ENCODE measurements at regions not wholly inside any gene's neighbourhood (a gene's known extent, or its start where the extent isn't known, plus 50 kb on each side); places are given as distances from the start of the nearest gene placed in this dataset.

DNA sequence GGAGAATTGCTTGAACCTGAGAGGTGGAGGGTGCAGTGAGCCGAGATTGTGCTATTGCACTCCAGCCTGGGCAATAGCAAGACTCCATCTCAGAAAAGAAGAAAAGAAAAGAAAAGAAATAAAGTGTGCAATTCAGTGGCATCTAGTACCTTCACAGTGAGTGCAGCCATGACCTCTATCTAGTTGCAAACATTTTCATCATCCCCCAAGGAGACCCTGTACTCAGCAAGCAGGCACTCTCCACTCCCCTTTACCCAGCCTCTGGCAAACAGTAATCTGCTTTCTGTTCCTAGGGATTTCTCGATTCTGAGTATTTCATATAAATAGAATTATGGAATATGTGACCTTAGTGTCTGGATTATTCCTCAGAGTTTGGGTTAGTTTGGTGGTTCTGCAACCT, 130.4 kb upstream of the ARL4C start:
- Histone ChIP-seq H3K4me1 (ENCODE audit: control insufficient read depth, insufficient read depth, low read length, unreplicated experiment) (no peaks in the 10 kb centered on the region), H3K79me2 (ENCODE audit: control insufficient read depth, insufficient read depth, low read length, unreplicated experiment) (no peaks in the 10 kb centered on the region), H3K27me3 (ENCODE audit: insufficient read depth, low read length) (peaks cover 8% of the 10 kb centered on the region), H3K27ac (ENCODE audit: low read depth, low read length) (no peak overlapping the region), H3K4me3 (ENCODE audit: low read depth, low read length) (no peak overlapping the region), H3K36me3 (ENCODE audit: insufficient read depth, low read length) (no peaks in the 10 kb centered on the region), H2AFZ (ENCODE audit: low read length, unreplicated experiment) (no peak overlapping the region)

DNA sequence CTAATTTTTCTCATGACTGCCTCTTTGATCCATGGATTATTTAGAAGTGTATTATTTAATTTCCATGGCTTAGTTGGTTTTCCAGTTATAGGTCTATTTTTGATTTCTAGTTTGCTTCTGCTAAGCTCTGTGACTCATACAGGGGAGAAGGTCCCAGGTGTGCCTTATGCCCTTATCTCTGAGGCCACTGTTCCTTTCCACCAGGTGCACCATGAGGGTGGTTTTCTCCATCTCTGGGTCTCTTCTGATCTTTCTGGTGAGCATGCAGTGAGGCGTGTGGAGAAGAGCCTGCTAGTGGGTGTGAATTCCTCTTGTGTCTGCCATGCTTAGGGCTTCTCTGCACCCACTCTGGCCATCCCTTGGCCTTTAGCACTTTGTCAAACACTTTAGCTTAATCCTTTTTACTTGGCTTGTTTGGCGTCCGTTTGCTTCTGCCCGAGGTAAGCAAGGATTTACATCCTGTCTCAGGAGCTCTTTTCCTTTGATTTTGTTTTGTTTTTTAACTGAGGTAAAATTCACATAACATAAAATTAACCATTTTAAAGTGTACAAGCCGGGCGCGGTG, 129.8 kb upstream of the ARL4C start:
- H3K36me3 ChIP-seq (ENCODE audit: insufficient read depth, low read length): no peaks in the 10 kb centered on the region
- H3K27me3 ChIP-seq (ENCODE audit: insufficient read depth, low read length): peaks cover 2% of the 10 kb centered on the region; the same call in 1 of the 2 replicates
- no peak overlapping the region for H3K4me3 ChIP-seq (ENCODE audit: low read depth, low read length)
- H3K27ac ChIP-seq (ENCODE audit: low read depth, low read length): no peak overlapping the region
- no peaks in the 10 kb centered on the region for H3K79me2 ChIP-seq (ENCODE audit: control insufficient read depth, insufficient read depth, low read length, unreplicated experiment)
- H2AFZ ChIP-seq (ENCODE audit: low read length, unreplicated experiment): no peak overlapping the region
- H3K4me1 ChIP-seq (ENCODE audit: control insufficient read depth, insufficient read depth, low read length, unreplicated experiment): no peaks in the 10 kb centered on the region

DNA sequence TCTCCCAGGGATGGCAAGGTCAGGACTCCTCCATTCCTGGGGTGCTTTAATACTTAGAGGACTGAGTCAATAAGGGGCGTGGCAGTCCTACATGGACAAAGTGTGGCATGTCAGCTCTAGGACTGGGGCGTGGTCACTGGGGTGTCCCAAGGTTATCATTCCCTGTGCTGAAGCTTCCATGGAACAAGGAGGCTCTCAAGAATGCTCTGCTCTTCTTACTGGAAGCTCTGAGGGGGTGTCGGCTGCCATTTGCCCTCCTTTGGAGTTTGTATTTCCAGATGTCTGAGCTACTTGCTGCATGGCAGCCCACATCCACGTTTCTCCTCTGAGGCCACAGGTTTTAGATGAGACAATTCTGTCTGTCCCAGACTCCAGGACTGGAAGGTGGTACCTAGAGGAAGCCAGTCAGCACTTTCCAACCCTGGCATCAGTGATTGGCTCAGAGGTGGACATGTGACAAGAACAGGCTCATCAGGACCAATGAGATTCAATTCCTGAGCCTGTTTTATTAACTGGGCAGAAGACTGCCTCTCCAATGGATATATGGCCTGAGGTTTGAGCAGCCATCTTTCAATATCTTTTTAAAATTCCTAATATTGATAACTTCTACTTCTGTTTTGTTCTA, 128.9 kb upstream of the ARL4C start:
- Histone ChIP-seq H3K27me3 (ENCODE audit: insufficient read depth, low read length) (no peaks in the 10 kb centered on the region), H3K79me2 (ENCODE audit: control insufficient read depth, insufficient read depth, low read length, unreplicated experiment) (no peaks in the 10 kb centered on the region), H3K4me1 (ENCODE audit: control insufficient read depth, insufficient read depth, low read length, unreplicated experiment) (no peaks in the 10 kb centered on the region), H2AFZ (ENCODE audit: low read length, unreplicated experiment) (no peak overlapping the region), H3K4me3 (ENCODE audit: low read depth, low read length) (no peak overlapping the region), H3K27ac (ENCODE audit: low read depth, low read length) (no peak overlapping the region), H3K36me3 (ENCODE audit: insufficient read depth, low read length) (no peaks in the 10 kb centered on the region)

DNA sequence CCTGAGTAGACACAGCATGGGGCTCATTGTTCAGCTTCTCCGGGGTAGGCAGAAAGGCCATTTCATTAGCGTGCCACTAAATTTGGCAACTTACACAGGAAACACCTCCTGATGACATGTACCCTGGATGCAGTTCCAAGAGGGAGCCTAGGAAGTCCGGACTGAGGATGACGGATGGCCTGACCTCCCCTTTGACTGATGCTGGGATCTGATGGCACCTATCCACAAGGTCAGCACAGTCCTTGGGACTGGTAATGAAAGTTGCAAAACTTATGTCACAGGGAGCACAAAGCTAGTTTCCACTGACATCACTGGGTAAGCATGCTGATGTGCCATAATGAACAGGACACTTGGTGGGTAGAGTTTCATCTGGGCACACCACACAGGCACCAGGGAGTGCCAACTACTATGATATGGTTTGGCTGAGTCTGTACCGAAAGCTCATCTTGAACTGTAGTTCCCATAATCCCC, 126.7 kb upstream of the ARL4C start:
- H3K36me3 ChIP-seq (ENCODE audit: insufficient read depth, low read length): no peaks in the 10 kb centered on the region
- no peaks in the 10 kb centered on the region for H3K79me2 ChIP-seq (ENCODE audit: control insufficient read depth, insufficient read depth, low read length, unreplicated experiment)
- H3K4me3 ChIP-seq (ENCODE audit: low read depth, low read length): no peak overlapping the region
- H3K27ac ChIP-seq (ENCODE audit: low read depth, low read length): no peak overlapping the region
- no peaks in the 10 kb centered on the region for H3K4me1 ChIP-seq (ENCODE audit: control insufficient read depth, insufficient read depth, low read length, unreplicated experiment)
- H2AFZ ChIP-seq (ENCODE audit: low read length, unreplicated experiment): no peak overlapping the region
- H3K27me3 ChIP-seq (ENCODE audit: insufficient read depth, low read length): no peaks in the 10 kb centered on the region

DNA sequence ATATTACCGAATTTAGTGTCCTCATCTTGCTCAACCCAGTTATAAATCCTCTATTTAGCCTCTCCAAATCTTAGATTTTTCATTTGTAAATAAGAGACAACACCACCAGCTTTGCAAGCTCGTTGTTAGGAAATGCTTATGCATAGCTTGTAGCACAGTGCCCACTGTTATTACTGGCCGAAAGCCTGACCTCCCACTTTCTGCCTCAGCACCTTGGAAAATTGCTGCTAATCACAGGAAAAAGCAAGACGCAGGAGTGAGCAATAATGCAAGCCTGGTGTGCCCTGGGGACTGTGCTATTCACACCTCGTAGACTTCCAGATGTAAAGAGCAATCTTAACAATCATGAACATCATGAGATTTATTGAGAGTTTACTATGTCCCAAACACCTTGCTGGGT, 124.2 kb upstream of the ARL4C start:
- Histone ChIP-seq H3K79me2 (ENCODE audit: control insufficient read depth, insufficient read depth, low read length, unreplicated experiment) (no peaks in the 10 kb centered on the region), H3K4me3 (ENCODE audit: low read depth, low read length) (no peak overlapping the region), H3K27ac (ENCODE audit: low read depth, low read length) (no peak overlapping the region), H3K27me3 (ENCODE audit: insufficient read depth, low read length) (no peaks in the 10 kb centered on the region), H2AFZ (ENCODE audit: low read length, unreplicated experiment) (no peak overlapping the region), H3K4me1 (ENCODE audit: control insufficient read depth, insufficient read depth, low read length, unreplicated experiment) (no peaks in the 10 kb centered on the region), H3K36me3 (ENCODE audit: insufficient read depth, low read length) (no peaks in the 10 kb centered on the region)

DNA sequence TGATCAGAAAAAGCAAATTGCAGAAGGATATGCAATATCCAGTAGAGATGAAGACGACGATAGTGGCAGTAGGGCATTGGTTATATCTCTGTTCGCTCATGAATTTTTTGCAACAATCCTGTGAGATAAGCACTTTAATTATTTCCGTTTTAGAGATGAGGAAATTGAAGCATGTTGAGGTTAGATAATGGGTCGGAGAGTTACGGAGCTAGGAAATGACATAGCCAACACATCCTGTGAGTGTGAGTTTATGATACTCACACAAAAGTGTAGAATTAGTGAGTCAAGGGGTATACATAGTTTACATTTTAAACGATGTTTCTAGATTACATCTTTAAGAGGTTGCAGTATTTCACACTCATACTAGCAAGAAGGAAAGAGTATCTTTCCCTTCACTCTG, 123.1 kb upstream of the ARL4C start:
- Histone ChIP-seq H2AFZ (ENCODE audit: low read length, unreplicated experiment) (no peak overlapping the region), H3K27me3 (ENCODE audit: insufficient read depth, low read length) (no peaks in the 10 kb centered on the region), H3K79me2 (ENCODE audit: control insufficient read depth, insufficient read depth, low read length, unreplicated experiment) (no peaks in the 10 kb centered on the region), H3K4me3 (ENCODE audit: low read depth, low read length) (no peak overlapping the region), H3K36me3 (ENCODE audit: insufficient read depth, low read length) (no peaks in the 10 kb centered on the region), H3K4me1 (ENCODE audit: control insufficient read depth, insufficient read depth, low read length, unreplicated experiment) (no peaks in the 10 kb centered on the region), H3K27ac (ENCODE audit: low read depth, low read length) (no peak overlapping the region)

DNA sequence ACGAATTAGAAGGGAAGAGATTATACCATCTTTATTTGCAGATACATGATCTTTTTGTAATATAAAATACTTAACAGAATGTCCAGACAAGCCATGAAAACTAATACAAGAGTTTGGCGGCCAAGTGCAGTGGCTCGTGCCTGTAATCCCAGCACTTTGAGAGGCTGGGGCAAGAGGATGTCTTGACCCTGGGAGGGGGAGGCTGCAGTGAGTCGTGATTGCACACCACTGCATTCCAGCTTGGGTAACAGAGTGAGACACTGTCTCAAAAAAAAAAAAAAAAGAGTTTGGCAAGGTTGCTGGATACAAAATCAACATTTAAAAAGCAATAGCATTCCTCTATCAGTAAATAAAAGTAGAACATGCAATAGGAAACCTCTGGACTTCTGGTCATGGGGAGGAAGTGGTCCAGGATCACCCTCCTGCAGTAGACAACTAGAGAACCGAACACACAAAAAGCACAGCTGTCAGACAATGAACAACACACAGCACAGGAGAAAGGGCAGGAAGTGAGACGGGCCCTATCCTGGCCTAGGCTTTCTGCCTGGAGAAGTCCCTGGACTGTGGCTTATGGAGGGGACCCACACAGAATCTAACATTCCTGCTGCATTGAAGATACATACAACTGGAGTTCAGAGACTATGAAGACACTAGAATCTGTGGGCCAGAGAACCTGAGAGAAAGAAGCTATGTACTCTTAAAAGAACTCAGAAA, 118.9 kb upstream of the ARL4C start:
- H3K27ac ChIP-seq (ENCODE audit: low read depth, low read length): no peak overlapping the region
- no peak overlapping the region for H2AFZ ChIP-seq (ENCODE audit: low read length, unreplicated experiment)

DNA sequence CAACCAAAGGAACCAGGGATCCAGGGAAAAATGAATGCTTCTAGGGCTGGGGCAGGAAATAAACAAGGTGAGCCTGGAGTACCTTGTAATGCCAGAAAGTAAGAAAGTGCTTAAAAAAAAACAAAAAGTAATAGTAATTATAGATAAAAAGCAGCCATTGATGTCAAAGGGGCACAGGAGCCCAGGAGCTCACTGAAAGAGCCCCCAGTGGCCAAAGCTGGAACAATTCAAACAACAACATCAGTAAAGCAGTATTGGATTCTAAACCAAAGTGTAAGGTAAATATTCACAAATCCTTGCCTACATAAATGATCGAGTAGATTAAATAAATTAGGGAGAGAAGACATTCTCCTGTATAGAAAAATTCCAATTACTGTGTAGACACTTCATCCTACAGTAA, 114.3 kb upstream of the ARL4C start:
- H3K79me2 ChIP-seq (ENCODE audit: control insufficient read depth, insufficient read depth, low read length, unreplicated experiment): no peaks in the 10 kb centered on the region
- no peak overlapping the region for H3K4me3 ChIP-seq (ENCODE audit: low read depth, low read length)
- H3K27me3 ChIP-seq (ENCODE audit: insufficient read depth, low read length): no peaks in the 10 kb centered on the region
- H3K4me1 ChIP-seq (ENCODE audit: control insufficient read depth, insufficient read depth, low read length, unreplicated experiment): no peaks in the 10 kb centered on the region
- H3K36me3 ChIP-seq (ENCODE audit: insufficient read depth, low read length): no peaks in the 10 kb centered on the region
- no peak overlapping the region for H3K27ac ChIP-seq (ENCODE audit: low read depth, low read length)
- no peak overlapping the region for H2AFZ ChIP-seq (ENCODE audit: low read length, unreplicated experiment)

More for the DNA sequence above, 118.9 kb upstream of the ARL4C start:
- no peaks in the 10 kb centered on the region for H3K36me3 ChIP-seq (ENCODE audit: insufficient read depth, low read length)
- H3K4me3 ChIP-seq (ENCODE audit: low read depth, low read length): no peak overlapping the region
- H3K4me1 ChIP-seq (ENCODE audit: control insufficient read depth, insufficient read depth, low read length, unreplicated experiment): no peaks in the 10 kb centered on the region
- no peaks in the 10 kb centered on the region for H3K79me2 ChIP-seq (ENCODE audit: control insufficient read depth, insufficient read depth, low read length, unreplicated experiment)
- no peaks in the 10 kb centered on the region for H3K27me3 ChIP-seq (ENCODE audit: insufficient read depth, low read length)

DNA sequence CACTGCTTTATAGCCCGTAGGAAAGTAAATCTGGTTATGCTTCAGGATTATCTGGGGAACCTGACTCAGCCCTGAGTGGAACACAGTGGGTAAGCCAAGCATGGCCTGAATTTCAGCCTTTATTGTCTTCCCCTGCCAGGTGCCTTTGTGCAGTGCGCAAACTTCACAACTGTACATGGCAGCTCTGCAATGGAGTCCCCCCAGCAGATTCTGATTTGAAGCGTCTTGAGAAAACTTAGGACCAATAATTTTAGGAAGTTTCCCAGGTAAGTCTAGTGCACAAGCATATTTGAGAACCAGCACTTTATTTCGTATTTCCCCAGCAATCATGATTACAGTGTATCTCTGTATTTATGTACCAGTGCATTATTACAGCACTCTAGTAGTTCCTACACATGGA, 112.1 kb upstream of the ARL4C start:
- Histone ChIP-seq H2AFZ (ENCODE audit: low read length, unreplicated experiment) (no peak overlapping the region), H3K79me2 (ENCODE audit: control insufficient read depth, insufficient read depth, low read length, unreplicated experiment) (no peaks in the 10 kb centered on the region), H3K27ac (ENCODE audit: low read depth, low read length) (no peak overlapping the region), H3K27me3 (ENCODE audit: insufficient read depth, low read length) (no peaks in the 10 kb centered on the region), H3K36me3 (ENCODE audit: insufficient read depth, low read length) (no peaks in the 10 kb centered on the region), H3K4me1 (ENCODE audit: control insufficient read depth, insufficient read depth, low read length, unreplicated experiment) (no peaks in the 10 kb centered on the region), H3K4me3 (ENCODE audit: low read depth, low read length) (no peak overlapping the region)

DNA sequence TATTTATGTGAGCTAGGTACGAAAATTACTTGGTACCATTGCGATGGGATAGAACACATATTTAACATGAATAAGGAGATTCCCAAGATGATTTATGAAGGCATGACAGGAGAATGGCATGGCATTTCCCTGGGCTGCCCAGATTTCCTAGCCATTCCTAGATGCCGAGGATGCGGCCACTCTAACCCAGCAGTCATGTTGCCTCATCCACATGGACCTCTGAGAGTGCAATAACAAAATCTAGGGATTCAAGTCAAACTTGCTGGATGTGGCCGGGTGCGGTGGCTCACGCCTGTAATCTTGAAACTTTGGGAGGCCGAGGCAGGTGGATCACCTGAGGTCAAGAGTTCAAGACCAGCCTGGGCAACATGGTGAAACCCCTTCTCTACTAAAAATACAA, 110.8 kb upstream of the ARL4C start:
- Histone ChIP-seq H3K36me3 (ENCODE audit: insufficient read depth, low read length) (no peaks in the 10 kb centered on the region), H3K4me3 (ENCODE audit: low read depth, low read length) (no peak overlapping the region), H2AFZ (ENCODE audit: low read length, unreplicated experiment) (no peak overlapping the region), H3K4me1 (ENCODE audit: control insufficient read depth, insufficient read depth, low read length, unreplicated experiment) (no peaks in the 10 kb centered on the region), H3K79me2 (ENCODE audit: control insufficient read depth, insufficient read depth, low read length, unreplicated experiment) (no peaks in the 10 kb centered on the region), H3K27ac (ENCODE audit: low read depth, low read length) (no peak overlapping the region), H3K27me3 (ENCODE audit: insufficient read depth, low read length) (no peaks in the 10 kb centered on the region)

DNA sequence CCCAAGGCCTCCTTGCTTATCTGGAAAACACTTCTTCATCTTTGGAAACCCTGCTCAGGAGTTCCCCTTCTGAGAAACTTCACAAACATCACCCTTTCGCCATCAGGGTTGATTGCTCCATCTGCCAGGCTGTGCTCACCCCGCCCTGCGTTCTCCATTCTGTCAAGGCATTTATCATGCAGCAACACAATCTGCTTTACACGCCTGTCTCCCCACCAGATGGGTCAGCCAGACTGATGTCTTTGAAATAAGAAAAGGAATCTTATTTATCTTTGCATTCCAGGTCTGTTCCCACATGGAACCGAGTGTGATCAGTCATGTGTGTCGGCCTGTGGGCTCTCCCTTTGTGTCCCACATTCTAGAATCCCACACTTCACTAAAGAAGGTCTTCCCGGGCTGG, 110.0 kb upstream of the ARL4C start:
- Histone ChIP-seq H3K27ac (ENCODE audit: low read depth, low read length) (no peak overlapping the region), H3K4me1 (ENCODE audit: control insufficient read depth, insufficient read depth, low read length, unreplicated experiment) (no peaks in the 10 kb centered on the region), H3K27me3 (ENCODE audit: insufficient read depth, low read length) (no peaks in the 10 kb centered on the region), H3K4me3 (ENCODE audit: low read depth, low read length) (no peak overlapping the region), H3K79me2 (ENCODE audit: control insufficient read depth, insufficient read depth, low read length, unreplicated experiment) (no peaks in the 10 kb centered on the region), H2AFZ (ENCODE audit: low read length, unreplicated experiment) (no peak overlapping the region), H3K36me3 (ENCODE audit: insufficient read depth, low read length) (no peaks in the 10 kb centered on the region)

Data from ACC112 (cell line).